Endothelial cell of hepatic sinusoid (primary cell): ENCODE measurements at regions not wholly inside any gene's neighbourhood (a gene's known extent, or its start where the extent isn't known, plus 50 kb on each side); places are given as distances from the start of the nearest gene placed in this dataset.

Experiments
- in situ Hi-C: cut with HindIII; loops from 2 replicates; pipeline ENCODE4 v1.10.0; 2017; ENCODE audit warnings: low sequenced_read_pairs

GRCh38 chr15:58269455-58270414 lies 131.6 kb downstream of the AQP9 start:
- in situ Hi-C loops: no loop called here

- in situ Hi-C loops: no loop called here
Measured at GRCh38 chr15:58271410-58271809, 133.2 kb downstream of the AQP9 start.

- in situ Hi-C loops: no loop called here
Measured at GRCh38 chr15:58273104-58273503, 134.9 kb downstream of the AQP9 start.

- in situ Hi-C loops: loop anchor here (5.0 kb wide), 1 partner anchor 77 kb away; no protein-coding TSS in a partner anchor
Measured at GRCh38 chr15:58274885-58275284, 136.7 kb downstream of the AQP9 start.

GRCh38 chr15:58275785-58276184 lies 137.6 kb downstream of the AQP9 start:
- in situ Hi-C loops: loop anchor here (5.0 kb wide), 1 partner anchor 77 kb away; no protein-coding TSS in a partner anchor

- in situ Hi-C loops: loop anchor here (5.0 kb wide), 1 partner anchor 75 kb away; no protein-coding TSS in a partner anchor
Measured at GRCh38 chr15:58276924-58277323, 138.7 kb downstream of the AQP9 start.

- in situ Hi-C loops: loop anchor here (5.0 kb wide), 1 partner anchor 75 kb away; no protein-coding TSS in a partner anchor
Measured at GRCh38 chr15:58277333-58277732, 139.2 kb downstream of the AQP9 start.

- in situ Hi-C loops: loop anchor here (5.0 kb wide), 1 partner anchor 73 kb away; no protein-coding TSS in a partner anchor
Measured at GRCh38 chr15:58279106-58279505, 140.9 kb downstream of the AQP9 start.

GRCh38 chr15:58279654-58280053 lies 141.5 kb downstream of the AQP9 start:
- in situ Hi-C loops: loop anchor here (5.0 kb wide), 1 partner anchor 73 kb away; no protein-coding TSS in a partner anchor

- in situ Hi-C loops: no loop called here
Measured at GRCh38 chr15:58282060-58282708, 144.0 kb downstream of the AQP9 start.

GRCh38 chr15:58283302-58283701 lies 145.1 kb downstream of the AQP9 start:
- in situ Hi-C loops: no loop called here

- in situ Hi-C loops: no loop called here
Measured at GRCh38 chr15:58284293-58284692, 146.1 kb downstream of the AQP9 start.

- in situ Hi-C loops: no loop called here
Measured at GRCh38 chr15:58285212-58285920, 146.4 kb upstream of the LIPC start.

- in situ Hi-C loops: no loop called here
Measured at GRCh38 chr15:58285921-58286278, 145.9 kb upstream of the LIPC start.

GRCh38 chr15:58286523-58286922 lies 145.3 kb upstream of the LIPC start:
- in situ Hi-C loops: no loop called here

- in situ Hi-C loops: no loop called here
Measured at GRCh38 chr15:58287891-58288290, 143.9 kb upstream of the LIPC start.

GRCh38 chr15:58288592-58288991 lies 143.2 kb upstream of the LIPC start:
- in situ Hi-C loops: no loop called here

GRCh38 chr15:58291848-58292247 lies 139.9 kb upstream of the LIPC start:
- in situ Hi-C loops: no loop called here

- in situ Hi-C loops: no loop called here
Measured at GRCh38 chr15:58292751-58293175, 139.0 kb upstream of the LIPC start.

- in situ Hi-C loops: no loop called here
Measured at GRCh38 chr15:58293622-58294550, 137.9 kb upstream of the LIPC start.
